AML-193 (cell line): ENCODE measurements at regions not wholly inside any gene's neighbourhood (a gene's known extent, or its start where the extent isn't known, plus 50 kb on each side); places are given as distances from the start of the nearest gene placed in this dataset.
"Not testable (repeated sequence)": the region's sequence is repeated elsewhere in the genome, so short reads cannot be mapped to it uniquely, and the experiment has no call there.

Experiments used
- DNase-seq, 2 experiments: peaks; one replicate each; lab custom pipeline; 2025; lab: John Stamatoyannopoulos, UW

GRCh38 chr11:25159341-25159740 lies 662.5 kb downstream of the LUZP2 start:
- no peak for DNase-seq

GRCh38 chr11:25163421-25163820 lies 666.6 kb downstream of the LUZP2 start:
- no peak for DNase-seq

- no peak for DNase-seq
Observed at GRCh38 chr11:25180187-25180586, 683.3 kb downstream of the LUZP2 start.

- no peak for DNase-seq
Observed at GRCh38 chr11:25183411-25183810, 686.6 kb downstream of the LUZP2 start.

- no peak for DNase-seq
Observed at GRCh38 chr11:25197515-25197914, 700.7 kb downstream of the LUZP2 start.

GRCh38 chr11:25198704-25199103 lies 701.9 kb downstream of the LUZP2 start:
- no peak for DNase-seq

- no peak for DNase-seq
Observed at GRCh38 chr11:25200925-25201324, 704.1 kb downstream of the LUZP2 start.

- DNase-seq, result no peak
Observed at GRCh38 chr11:25206762-25207161, 709.9 kb downstream of the LUZP2 start.

GRCh38 chr11:25211635-25212254 lies 714.9 kb downstream of the LUZP2 start:
- DNase-seq, result no peak

- no peak for DNase-seq
Observed at GRCh38 chr11:25214535-25215176, 717.8 kb downstream of the LUZP2 start.

- no peak for DNase-seq
Observed at GRCh38 chr11:25218036-25218435, 721.2 kb downstream of the LUZP2 start.

GRCh38 chr11:25225078-25225477 lies 728.2 kb downstream of the LUZP2 start:
- DNase-seq, result no peak

GRCh38 chr11:25242928-25243327 lies 746.1 kb downstream of the LUZP2 start:
- no peak for DNase-seq

- no peak for DNase-seq
Observed at GRCh38 chr11:25244126-25244525, 747.3 kb downstream of the LUZP2 start.

GRCh38 chr11:25247336-25247735 lies 750.5 kb downstream of the LUZP2 start:
- DNase-seq, result no peak

GRCh38 chr11:25252854-25253253 lies 756.0 kb downstream of the LUZP2 start:
- no peak for DNase-seq

GRCh38 chr11:25263861-25264260 lies 767.0 kb downstream of the LUZP2 start:
- not testable (repeated sequence) for DNase-seq

GRCh38 chr11:25271301-25271700 lies 774.4 kb downstream of the LUZP2 start:
- no peak for DNase-seq

- DNase-seq, result no peak
Observed at GRCh38 chr11:25272214-25272613, 775.4 kb downstream of the LUZP2 start.

- DNase-seq, result not testable (repeated sequence)
Observed at GRCh38 chr11:25280821-25281220, 784.0 kb downstream of the LUZP2 start.

GRCh38 chr11:25293166-25293565 lies 796.3 kb downstream of the LUZP2 start:
- no peak for DNase-seq

- no peak for DNase-seq
Observed at GRCh38 chr11:25298450-25298849, 801.6 kb downstream of the LUZP2 start.

GRCh38 chr11:25309818-25310217 lies 813.0 kb downstream of the LUZP2 start:
- no peak for DNase-seq

- no peak for DNase-seq
Observed at GRCh38 chr11:25317216-25317615, 820.4 kb downstream of the LUZP2 start.
